IPS DF 4.7 (cell line): ENCODE measurements at regions not wholly inside any gene's neighbourhood (a gene's known extent, or its start where the extent isn't known, plus 50 kb on each side); places are given as distances from the start of the nearest gene placed in this dataset.

Experiments used
- DNase-seq: peaks from one replicate; pipeline ENCODE4 v3.0.0-alpha.2; 2013; ENCODE audit warnings: low spot score; ENCODE audit errors: extremely low read depth

DNA sequence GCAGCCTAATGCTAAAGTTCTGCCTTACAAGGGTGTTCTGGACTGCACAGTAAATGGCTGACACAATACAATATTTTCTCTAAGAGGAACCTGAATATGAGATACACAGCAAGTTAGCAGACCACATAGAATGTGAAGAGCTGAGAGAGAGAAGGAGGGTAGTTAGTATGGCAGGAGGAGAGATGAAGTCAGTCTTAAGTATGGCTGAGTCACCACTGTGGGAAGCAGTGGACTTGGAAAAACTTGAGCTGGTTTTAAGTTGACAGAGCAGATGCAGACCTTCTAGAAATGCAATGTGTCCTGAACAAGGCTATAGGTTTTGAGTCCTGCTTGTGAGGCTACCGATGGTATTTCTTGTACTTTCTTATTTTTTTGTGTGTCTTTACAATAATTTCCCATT, 172.5 kb downstream of the SH2D1A start:
- DNase-seq = no peak

DNA sequence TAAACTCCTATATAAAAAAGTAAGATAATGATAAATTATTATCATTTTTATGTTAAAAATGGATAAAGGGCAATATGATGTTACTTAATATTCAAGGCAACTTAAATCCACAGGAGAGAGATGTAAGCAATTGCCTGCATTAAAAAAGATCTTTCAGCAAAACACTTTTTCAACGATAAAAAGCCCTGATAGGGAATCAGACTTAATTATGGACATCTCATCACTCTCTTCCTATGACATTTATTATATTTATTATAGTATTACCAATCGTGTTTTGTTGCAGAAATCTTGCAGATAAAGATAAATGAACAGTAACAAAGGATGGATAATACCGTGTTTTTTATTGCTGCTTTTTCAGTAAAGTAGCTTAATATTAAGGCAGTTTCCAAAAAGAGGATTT, 178.5 kb downstream of the SH2D1A start:
- no peak for DNase-seq

DNA sequence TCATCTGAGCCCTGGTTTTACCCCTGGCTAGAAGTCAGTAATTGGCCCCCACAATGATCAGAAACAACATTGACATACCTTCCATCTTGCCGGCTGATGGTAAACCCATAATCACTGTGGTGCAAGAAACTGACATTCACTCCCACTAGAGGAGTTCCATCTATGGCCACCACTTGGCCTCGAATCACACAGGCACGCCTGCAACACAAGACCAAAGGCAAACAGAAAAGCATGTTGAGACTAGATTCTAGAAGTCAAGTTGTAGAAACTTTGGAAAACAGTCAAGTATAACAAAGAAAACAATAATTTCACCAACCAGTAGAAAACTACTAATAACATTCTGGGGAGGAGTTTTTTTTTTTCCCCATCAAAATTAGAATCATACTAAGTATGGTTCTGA, 183.4 kb downstream of the SH2D1A start:
- no peak for DNase-seq

- DNase-seq = no peak
Measured at GRCh38 chrX:124530803-124531202, 184.4 kb downstream of the SH2D1A start.

DNA sequence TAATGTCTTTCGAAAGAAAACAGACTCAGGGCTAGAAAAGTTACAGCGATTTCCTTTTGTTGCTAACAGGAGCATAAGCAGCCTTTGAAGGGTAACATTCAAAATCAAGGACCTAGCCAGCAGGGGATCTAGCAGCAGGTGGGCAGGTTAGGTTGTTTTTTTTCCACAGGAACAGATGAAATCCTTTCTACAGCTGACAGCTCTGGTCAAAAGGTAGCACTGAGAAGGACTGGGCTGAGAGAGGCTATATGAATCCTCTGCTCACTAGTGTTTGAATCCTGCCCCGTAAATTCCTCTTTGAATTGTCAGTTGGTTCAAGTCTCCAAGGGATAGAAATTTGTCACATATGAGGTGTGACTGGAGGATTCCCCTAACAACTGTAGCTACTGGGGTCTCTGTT, 188.2 kb downstream of the SH2D1A start:
- DNase-seq = no peak

DNA sequence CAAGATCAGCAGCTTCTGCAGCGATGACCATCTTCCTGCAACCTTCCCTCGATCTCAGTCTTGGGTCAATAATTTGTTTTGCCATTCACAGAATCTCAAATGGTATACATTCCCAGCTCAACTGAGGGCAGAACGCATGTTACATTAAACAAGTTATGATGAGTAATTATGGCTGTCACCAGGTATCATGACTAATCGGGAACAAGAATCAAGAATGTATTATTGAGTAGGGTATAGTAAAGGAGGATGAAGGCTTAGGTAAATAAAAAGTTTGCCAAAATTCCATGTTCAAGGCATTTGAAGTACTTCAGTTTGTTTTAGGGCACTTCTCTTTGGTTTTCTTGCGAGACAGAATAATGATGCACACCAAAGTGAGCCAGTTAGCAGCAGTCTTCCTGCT, 194.1 kb downstream of the SH2D1A start:
- DNase-seq = no peak

- no peak for DNase-seq
Measured at GRCh38 chrX:124548571-124548970, 202.2 kb downstream of the SH2D1A start.

- no peak for DNase-seq
Measured at GRCh38 chrX:124555036-124555595, 208.8 kb downstream of the SH2D1A start.

- no peak for DNase-seq
Measured at GRCh38 chrX:124557976-124558375, 211.6 kb downstream of the SH2D1A start.

- no peak for DNase-seq
Measured at GRCh38 chrX:124573468-124573867, 227.1 kb downstream of the SH2D1A start.

- no peak for DNase-seq
Measured at GRCh38 chrX:124592744-124593143, 246.4 kb downstream of the SH2D1A start.

DNA sequence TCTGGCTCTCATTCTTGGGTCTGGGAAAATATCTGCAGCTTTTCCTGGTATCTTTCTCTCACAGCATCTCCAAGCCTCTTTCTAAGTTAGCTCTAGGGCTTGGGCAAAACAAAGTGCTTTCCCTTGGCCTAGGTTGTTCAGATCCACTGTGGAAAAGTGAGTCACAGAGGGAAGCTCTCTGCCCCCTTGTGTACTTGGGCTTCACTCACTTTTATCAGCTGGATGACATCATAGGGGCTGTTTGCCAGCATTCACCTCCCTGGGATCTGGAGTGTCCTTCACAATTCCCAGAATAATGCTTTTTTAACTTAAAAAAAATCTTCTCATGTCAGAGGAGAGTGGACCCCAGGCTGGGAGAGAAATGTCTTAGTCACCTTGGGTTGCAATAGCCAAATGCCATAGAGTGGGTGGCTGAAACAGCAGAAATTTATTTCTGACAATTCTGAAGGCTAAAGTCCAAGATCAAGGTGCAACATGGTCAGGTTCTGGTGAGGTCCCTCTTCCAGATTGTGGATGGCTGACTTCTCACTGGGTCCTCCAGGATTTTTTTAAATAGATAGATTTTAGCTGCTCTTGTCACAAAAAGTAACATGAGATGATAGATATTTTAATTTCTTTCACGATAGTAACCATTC, 247.8 kb downstream of the SH2D1A start:
- DNase-seq = no peak

- no peak for DNase-seq
Measured at GRCh38 chrX:124605511-124605910, 259.1 kb downstream of the SH2D1A start.

DNA sequence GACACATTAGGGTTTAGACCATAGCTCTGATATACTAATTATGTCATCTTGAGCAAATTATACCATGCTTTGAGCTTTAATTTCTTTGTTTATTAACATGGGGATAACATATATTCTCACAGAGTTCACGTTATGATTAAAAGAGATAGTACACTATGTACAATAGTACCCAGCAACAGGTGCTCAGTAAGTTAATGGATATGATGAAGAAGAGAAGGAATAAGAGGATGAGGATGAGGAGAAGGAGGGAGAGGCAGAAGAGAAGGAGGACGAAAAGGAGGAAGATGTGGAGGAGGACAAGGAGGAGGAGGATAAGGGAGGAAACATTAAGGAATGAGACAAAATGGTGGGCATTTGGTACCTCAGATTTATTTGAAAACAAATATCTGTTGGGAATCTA, 260.4 kb downstream of the SH2D1A start:
- DNase-seq = no peak

DNA sequence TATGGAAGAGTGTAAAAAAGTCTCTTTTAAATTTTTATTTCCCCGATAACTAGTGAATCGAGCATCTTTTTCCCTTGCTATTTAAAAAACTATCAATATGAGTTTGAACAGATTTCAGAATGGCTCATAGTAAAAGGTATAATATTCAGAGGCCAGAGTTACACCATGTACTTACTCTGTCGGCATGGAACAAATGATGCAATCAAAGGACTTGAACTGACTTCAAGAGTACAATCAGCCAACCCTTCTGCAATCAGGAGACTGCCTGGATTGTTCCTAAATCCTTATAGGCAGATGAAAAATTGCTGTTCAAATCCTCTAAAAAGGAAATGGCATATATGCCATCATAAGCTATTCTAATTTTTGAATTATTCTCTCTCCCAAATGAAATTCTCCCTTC, 273.3 kb downstream of the SH2D1A start:
- DNase-seq = no peak

DNA sequence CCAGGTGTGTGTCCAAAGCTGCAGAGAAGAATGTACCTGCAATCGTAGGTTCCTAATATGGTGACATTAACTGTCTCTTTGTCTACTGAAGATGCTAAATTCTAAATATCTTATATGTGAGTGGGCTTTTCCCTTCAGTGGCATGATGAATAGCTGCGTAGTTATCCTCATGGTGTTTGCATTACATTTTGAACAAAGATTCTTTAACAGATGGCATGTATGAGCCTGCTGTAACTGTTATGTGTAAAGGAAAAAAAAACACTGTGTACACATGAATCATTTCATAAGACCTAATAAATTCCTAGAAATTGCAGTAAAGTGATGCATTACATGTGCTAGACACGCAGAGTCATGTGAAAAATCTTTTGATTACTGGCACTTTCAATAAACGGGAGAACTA, 288.0 kb downstream of the SH2D1A start:
- DNase-seq = no peak

- no peak for DNase-seq
Measured at GRCh38 chrX:124641737-124642491, 295.6 kb downstream of the SH2D1A start.

- DNase-seq = no peak
Measured at GRCh38 chrX:124646403-124646802, 300.0 kb downstream of the SH2D1A start.

DNA sequence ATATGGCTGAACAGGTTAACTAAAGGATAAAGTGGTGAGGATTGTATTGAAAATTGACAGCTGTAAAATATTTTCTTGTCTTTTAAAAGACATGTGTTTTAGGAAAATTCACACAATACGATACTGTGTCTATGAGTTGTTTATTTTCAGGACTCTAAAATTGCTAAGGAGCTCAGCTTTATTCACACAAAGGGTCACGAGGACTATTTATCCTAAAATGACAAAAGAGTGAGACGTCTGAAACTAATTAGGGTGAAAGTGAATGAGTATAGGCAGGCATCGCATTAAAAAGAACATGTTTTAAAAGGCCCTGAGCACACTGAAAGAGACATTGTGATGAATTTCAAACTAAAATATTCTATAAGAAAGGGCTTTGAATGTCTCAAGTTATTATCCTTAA, 304.7 kb downstream of the SH2D1A start:
- no peak for DNase-seq

DNA sequence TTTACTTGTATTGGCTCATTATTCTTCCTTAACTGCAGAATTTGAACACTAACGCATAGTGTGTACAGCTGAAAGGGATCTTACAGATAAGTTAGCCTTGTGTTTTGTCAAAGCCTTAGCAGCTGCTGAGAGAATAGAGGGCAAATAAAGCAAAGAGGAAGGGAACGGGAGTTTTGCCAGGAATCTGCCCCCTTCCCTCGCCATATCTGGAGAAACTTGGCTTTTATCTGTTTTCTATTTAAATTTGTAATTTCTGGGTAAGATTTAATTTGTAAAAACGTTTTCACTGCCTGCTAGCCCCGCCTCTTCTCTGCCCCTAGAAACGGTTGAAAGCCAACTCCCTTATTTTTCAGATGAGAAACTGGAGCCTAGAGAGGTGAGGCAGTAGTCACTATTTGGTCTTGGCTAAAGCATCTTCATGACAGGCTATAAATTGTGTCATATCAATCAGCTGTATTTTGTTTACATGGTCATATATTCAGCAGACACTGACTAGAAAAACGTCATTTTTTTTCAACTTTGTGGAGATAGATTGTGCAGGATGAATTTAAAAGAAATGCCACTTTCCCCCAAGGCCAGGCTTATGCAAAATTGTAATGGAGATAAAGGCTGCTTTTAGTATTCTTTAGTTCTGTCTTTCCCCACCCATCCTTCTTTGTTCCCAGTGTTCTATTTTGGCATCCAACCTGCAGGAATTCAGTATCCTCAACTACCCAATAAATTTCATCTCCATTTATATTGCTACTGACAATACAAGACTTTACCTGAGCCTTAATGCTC, 319.4 kb downstream of the SH2D1A start:
- no peak for DNase-seq

DNA sequence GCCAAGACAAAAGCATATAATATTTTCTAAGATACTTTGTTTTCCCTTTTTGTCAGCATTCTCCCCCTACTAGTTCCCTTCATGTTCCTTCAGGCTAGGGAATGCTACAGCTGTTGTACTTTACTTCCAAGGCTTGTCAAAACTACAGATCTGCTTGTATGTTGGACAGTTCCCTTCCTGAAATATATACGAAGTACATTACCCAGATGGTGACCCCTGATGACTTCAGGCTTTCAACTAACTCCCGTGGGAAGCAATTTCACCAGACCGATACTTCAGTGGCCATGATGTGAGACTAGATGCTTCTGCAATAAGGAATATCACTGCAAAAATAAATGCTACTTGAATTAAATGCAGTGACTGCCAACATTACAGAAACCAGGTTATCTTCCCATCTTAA, 332.8 kb downstream of the SH2D1A start:
- DNase-seq = no peak

GRCh38 chrX:124680287-124680686, 333.9 kb downstream of the SH2D1A start:
- no peak for DNase-seq
